ENCODE measurements at regions not wholly inside any gene's neighbourhood (a gene's known extent, or its start where the extent isn't known, plus 50 kb on each side); places are given as distances from the start of the nearest gene placed in this dataset.
A peak's percentile ranks its signal among the peaks of the same experiment; 100 is the strongest.

- no peak overlapping the region for H3K4me3 ChIP-seq
- WGBS: 90% methylated on average over 5 of the region's 5 CpGs
- no peaks in the 10 kb centered on the region for H3K27me3 ChIP-seq
- TF ChIP-seq POLR2AphosphoS5 (IDR thresholded peaks at IDR 0.05): no peak
- TF ChIP-seq CTCF (IDR thresholded peaks at IDR 0.05): no peak
- TF ChIP-seq EP300 (IDR thresholded peaks at IDR 0.05): no peak
- TF ChIP-seq POLR2A (IDR thresholded peaks at IDR 0.05; ENCODE audit: low read depth): no peak
- no peaks in the 10 kb centered on the region for H3K4me1 ChIP-seq
- intact Hi-C loops (cut with DNase I): no loop called here
- DNase-seq (ENCODE audit: extremely low spot score): no peak
- H3K9me3 ChIP-seq: no peaks in the 10 kb centered on the region
- H3K27ac ChIP-seq (replicated peaks in 1 of 4): no peak overlapping the region
- H3K36me3 ChIP-seq: no peaks in the 10 kb centered on the region
These were observed 720.6 kb upstream of the CBLB start for GRCh38 chr3:106589311-106589942.

GRCh38 chr3:106590216-106590615, 721.4 kb upstream of the CBLB start:
- no peak for DNase-seq (ENCODE audit: extremely low spot score)
- Histone ChIP-seq H3K9me3 (no peaks in the 10 kb centered on the region), H3K27me3 (no peaks in the 10 kb centered on the region), H3K4me1 (no peaks in the 10 kb centered on the region), H3K36me3 (no peaks in the 10 kb centered on the region), H3K27ac (replicated peaks in 1 of 4) (no peak overlapping the region), H3K4me3 (no peak overlapping the region)
- intact Hi-C loops (cut with DNase I): no loop called here
- TF ChIP-seq EP300 (IDR thresholded peaks at IDR 0.05) (no peak), POLR2AphosphoS5 (IDR thresholded peaks at IDR 0.05) (no peak), POLR2A (IDR thresholded peaks at IDR 0.05; ENCODE audit: low read depth) (no peak), CTCF (IDR thresholded peaks at IDR 0.05) (no peak)
- 64% methylated on average over 1 of the region's 1 CpG for WGBS

- intact Hi-C loops (cut with DNase I): no loop called here
- H3K4me1 ChIP-seq: no peaks in the 10 kb centered on the region
- H3K9me3 ChIP-seq: peaks cover 0 to 5% (median 0%) of the 10 kb centered on the region in 4 donors
- WGBS: 100% methylated on average over 2 of the region's 2 CpGs
- DNase-seq (ENCODE audit: extremely low spot score): no peak
- H3K4me3 ChIP-seq: no peak overlapping the region
- H3K27ac ChIP-seq (replicated peaks in 1 of 4): no peak overlapping the region
- H3K36me3 ChIP-seq: no peaks in the 10 kb centered on the region
- H3K27me3 ChIP-seq: no peaks in the 10 kb centered on the region
- TF ChIP-seq POLR2AphosphoS5 (IDR thresholded peaks at IDR 0.05): no peak
- TF ChIP-seq CTCF (IDR thresholded peaks at IDR 0.05): no peak
- no peak for TF ChIP-seq POLR2A (IDR thresholded peaks at IDR 0.05; ENCODE audit: low read depth)
- TF ChIP-seq EP300 (IDR thresholded peaks at IDR 0.05): no peak
These were observed 724.6 kb upstream of the CBLB start for GRCh38 chr3:106593381-106593780.

- no peak for DNase-seq (ENCODE audit: extremely low spot score)
- H3K27ac ChIP-seq (replicated peaks in 1 of 4): no peak overlapping the region
- H3K27me3 ChIP-seq: no peaks in the 10 kb centered on the region
- no peak overlapping the region for H3K4me3 ChIP-seq
- 14% methylated on average over 2 of the region's 2 CpGs for WGBS
- TF ChIP-seq CTCF (IDR thresholded peaks at IDR 0.05): peak; percentile 80 to 93 (median 81)
- no peak for TF ChIP-seq EP300 (IDR thresholded peaks at IDR 0.05)
- peaks cover 0 to 7% (median 3%) of the 10 kb centered on the region in 4 donors for H3K4me1 ChIP-seq
- intact Hi-C loops (cut with DNase I): loop anchor here (5.0 kb wide), 1 partner anchor 922 kb away; no protein-coding TSS in a partner anchor
- no peaks in the 10 kb centered on the region for H3K9me3 ChIP-seq
- H3K36me3 ChIP-seq: no peaks in the 10 kb centered on the region
These were observed 741.0 kb upstream of the CBLB start for GRCh38 chr3:106609666-106610301.

All from esophagus muscularis mucosa (tissue), 4 donors.